ENCODE measurements at regions not wholly inside any gene's neighbourhood (a gene's known extent, or its start where the extent isn't known, plus 50 kb on each side); places are given as distances from the start of the nearest gene placed in this dataset.

DNA sequence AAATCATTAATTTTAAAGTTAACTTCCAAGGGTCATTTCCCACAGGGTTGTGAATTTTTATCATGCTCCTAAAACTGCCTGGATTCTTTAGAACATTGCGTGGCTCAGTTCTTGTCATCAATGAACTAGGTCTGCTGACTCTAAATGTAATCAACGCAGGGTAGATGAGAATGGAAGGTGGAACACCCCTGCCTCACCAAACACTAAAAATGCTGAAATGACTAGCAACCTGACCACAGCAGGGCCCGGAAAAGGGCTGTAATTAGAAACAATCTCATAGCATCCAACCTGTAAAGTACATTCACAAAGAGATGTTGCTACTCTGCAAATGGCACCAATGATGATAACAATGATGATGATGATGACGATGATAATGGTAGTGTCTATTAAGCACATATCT, 356.9 kb downstream of the DEPDC1B start:
- ATAC-seq (ENCODE audit: poor library complexity) (no peak), DNase-seq (no peak)
- ChIA-PET POLR2A (no interaction called here), CTCF (no interaction called here)
- Histone ChIP-seq H3K4me3 (ENCODE audit: low read length) (no peak overlapping the region), H3K27me3 (ENCODE audit: control insufficient read depth in 1 of 2, insufficient read depth in 2 of 2, low read length in 2 of 2) (no peaks in the 10 kb centered on the region), H3K4me1 (ENCODE audit: insufficient read depth, low read length) (no peaks in the 10 kb centered on the region), H3K36me3 (ENCODE audit: insufficient read depth, low read length) (no peaks in the 10 kb centered on the region), H3K27ac (ENCODE audit: low read depth in 1 of 2, low read length in 2 of 2) (no peak overlapping the region), H3K9me3 (ENCODE audit: control insufficient read depth in 1 of 2, insufficient read depth in 1 of 2, low read length in 2 of 2) (peaks cover 0 to 3% of the 10 kb centered on the region in 2 experiments)
- Mint-ChIP-seq H3K27me3 (no peaks in the 10 kb centered on the region), H3K4me3 (no peak overlapping the region), H3K36me3 (ENCODE audit: low read depth) (no peaks in the 10 kb centered on the region), H3K27ac (no peak overlapping the region), H3K9me3 (no peaks in the 10 kb centered on the region), H3K4me1 (ENCODE audit: low read depth) (no peaks in the 10 kb centered on the region)
- TF ChIP-seq, protein P1, sequence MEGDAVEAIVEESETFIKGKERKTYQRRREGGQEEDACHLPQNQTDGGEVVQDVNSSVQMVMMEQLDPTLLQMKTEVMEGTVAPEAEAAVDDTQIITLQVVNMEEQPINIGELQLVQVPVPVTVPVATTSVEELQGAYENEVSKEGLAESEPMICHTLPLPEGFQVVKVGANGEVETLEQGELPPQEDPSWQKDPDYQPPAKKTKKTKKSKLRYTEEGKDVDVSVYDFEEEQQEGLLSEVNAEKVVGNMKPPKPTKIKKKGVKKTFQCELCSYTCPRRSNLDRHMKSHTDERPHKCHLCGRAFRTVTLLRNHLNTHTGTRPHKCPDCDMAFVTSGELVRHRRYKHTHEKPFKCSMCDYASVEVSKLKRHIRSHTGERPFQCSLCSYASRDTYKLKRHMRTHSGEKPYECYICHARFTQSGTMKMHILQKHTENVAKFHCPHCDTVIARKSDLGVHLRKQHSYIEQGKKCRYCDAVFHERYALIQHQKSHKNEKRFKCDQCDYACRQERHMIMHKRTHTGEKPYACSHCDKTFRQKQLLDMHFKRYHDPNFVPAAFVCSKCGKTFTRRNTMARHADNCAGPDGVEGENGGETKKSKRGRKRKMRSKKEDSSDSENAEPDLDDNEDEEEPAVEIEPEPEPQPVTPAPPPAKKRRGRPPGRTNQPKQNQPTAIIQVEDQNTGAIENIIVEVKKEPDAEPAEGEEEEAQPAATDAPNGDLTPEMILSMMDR (IDR thresholded peaks at IDR 0.05): no peak
- intact Hi-C loops (cut with DNase I, micrococcal nuclease): no loop called here

DNA sequence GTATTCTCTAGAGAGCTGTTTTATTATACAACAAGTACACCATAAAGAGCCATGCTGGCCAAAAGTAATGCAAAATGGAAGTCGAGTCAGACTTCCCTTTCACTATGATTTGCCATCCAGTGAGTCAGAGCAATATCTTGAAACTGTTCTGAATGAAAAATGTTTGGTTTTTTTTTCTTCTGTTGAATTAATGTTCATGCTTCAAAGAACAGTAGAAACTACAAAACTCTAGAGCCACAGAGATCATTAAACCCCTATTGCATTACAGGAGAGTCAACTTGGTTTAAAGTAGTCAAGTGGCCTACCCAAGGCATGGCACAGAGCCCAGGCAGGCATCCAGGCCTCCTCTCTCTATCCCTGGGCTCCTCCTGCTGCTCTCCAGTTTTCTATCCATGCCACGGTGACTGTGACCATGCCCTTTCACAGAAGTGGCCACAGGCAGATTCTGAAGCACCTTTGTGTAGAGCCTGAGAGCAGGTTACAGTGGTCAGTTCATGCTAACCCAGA, 358.9 kb downstream of the DEPDC1B start:
- Histone ChIP-seq H3K27ac (ENCODE audit: low read depth in 1 of 2, low read length in 2 of 2) (no peak overlapping the region), H3K36me3 (ENCODE audit: insufficient read depth, low read length) (no peaks in the 10 kb centered on the region), H3K27me3 (ENCODE audit: control insufficient read depth in 1 of 2, insufficient read depth in 2 of 2, low read length in 2 of 2) (no peaks in the 10 kb centered on the region), H3K4me3 (ENCODE audit: low read length) (no peak overlapping the region), H3K4me1 (ENCODE audit: insufficient read depth, low read length) (no peaks in the 10 kb centered on the region), H3K9me3 (ENCODE audit: control insufficient read depth in 1 of 2, insufficient read depth in 1 of 2, low read length in 2 of 2) (peaks cover 0 to 4% of the 10 kb centered on the region in 2 experiments)
- H3K4me3 Mint-ChIP-seq: no peak overlapping the region
- TF ChIP-seq, protein P1 (IDR thresholded peaks at IDR 0.05): no peak
- ChIA-PET POLR2A (no interaction called here), CTCF (no interaction called here)
- no peak for ATAC-seq (ENCODE audit: poor library complexity)
- no peak for DNase-seq
- H3K27me3 Mint-ChIP-seq: no peaks in the 10 kb centered on the region
- no peak overlapping the region for H3K27ac Mint-ChIP-seq
- no peaks in the 10 kb centered on the region for H3K4me1 Mint-ChIP-seq (ENCODE audit: low read depth)
- no peaks in the 10 kb centered on the region for H3K9me3 Mint-ChIP-seq
- H3K36me3 Mint-ChIP-seq (ENCODE audit: low read depth): no peaks in the 10 kb centered on the region
- intact Hi-C loops (cut with DNase I, micrococcal nuclease): no loop called here

DNA sequence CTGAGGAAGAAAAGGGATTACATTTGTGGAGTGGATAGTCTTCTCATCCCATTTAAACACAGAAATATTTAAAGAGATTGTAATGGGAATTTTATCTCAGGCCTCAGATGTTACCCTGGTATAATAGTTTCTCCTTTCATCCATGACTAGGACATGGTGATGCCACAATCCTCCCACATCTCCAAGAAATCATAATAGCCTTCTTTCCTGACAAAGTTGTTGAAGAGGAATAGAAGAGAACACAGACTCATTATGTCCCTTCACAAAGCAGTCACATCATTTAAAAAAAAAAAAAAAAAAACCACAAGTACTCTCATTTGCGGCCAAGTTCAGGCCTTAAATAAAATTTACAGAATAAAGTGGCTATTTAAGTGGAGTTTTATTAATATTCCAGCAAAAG, 359.6 kb downstream of the DEPDC1B start:
- intact Hi-C loops (cut with DNase I, micrococcal nuclease): no loop called here
- TF ChIP-seq, protein P1 (IDR thresholded peaks at IDR 0.05): no peak
- no peaks in the 10 kb centered on the region for H3K27me3 Mint-ChIP-seq
- no peak overlapping the region for H3K27ac Mint-ChIP-seq
- no peaks in the 10 kb centered on the region for H3K27me3 ChIP-seq (ENCODE audit: control insufficient read depth in 1 of 2, insufficient read depth in 2 of 2, low read length in 2 of 2)
- no peak overlapping the region for H3K4me3 Mint-ChIP-seq
- ATAC-seq (ENCODE audit: poor library complexity): no peak
- peaks cover 0 to 4% of the 10 kb centered on the region in 2 experiments for H3K9me3 ChIP-seq (ENCODE audit: control insufficient read depth in 1 of 2, insufficient read depth in 1 of 2, low read length in 2 of 2)
- H3K36me3 ChIP-seq (ENCODE audit: insufficient read depth, low read length): no peaks in the 10 kb centered on the region
- no peaks in the 10 kb centered on the region for H3K4me1 Mint-ChIP-seq (ENCODE audit: low read depth)
- H3K27ac ChIP-seq (ENCODE audit: low read depth in 1 of 2, low read length in 2 of 2): no peak overlapping the region
- H3K36me3 Mint-ChIP-seq (ENCODE audit: low read depth): no peaks in the 10 kb centered on the region
- ChIA-PET POLR2A (no interaction called here), CTCF (no interaction called here)
- no peaks in the 10 kb centered on the region for H3K4me1 ChIP-seq (ENCODE audit: insufficient read depth, low read length)
- no peak for DNase-seq
- no peaks in the 10 kb centered on the region for H3K9me3 Mint-ChIP-seq
- no peak overlapping the region for H3K4me3 ChIP-seq (ENCODE audit: low read length)
